Liver (tissue), 3 donors: ENCODE measurements at regions not wholly inside any gene's neighbourhood (a gene's known extent, or its start where the extent isn't known, plus 50 kb on each side); places are given as distances from the start of the nearest gene placed in this dataset.

Experiments used
- CTCF ChIP-seq: fragments of 150-350 bp; IDR thresholded peaks from 2 replicates; pipeline ENCODE4 v1.5.1; 2017; ENCODE audit warnings: improper control_type of control experiment, low read depth, low read length; ENCODE audit not compliant: missing input control
- EGR1 ChIP-seq, 2 donors: IDR thresholded peaks; 2 replicates each; pipeline ENCODE4 v1.6.1; 2016 to 2018; ENCODE audit warnings: antibody characterized with exemption in 2 of 2, low read depth in 2 of 2
- GABPA ChIP-seq, 2 donors: IDR thresholded peaks in 1 of 2; conservative IDR thresholded peaks in 1 of 2; 2 replicates each; pipeline ENCODE4 v1.6.1; 2016; ENCODE audit warnings: antibody characterized with exemption in 2 of 2, mild to moderate bottlenecking in 1 of 2, moderate library complexity in 1 of 2
- JUND ChIP-seq, 2 donors: IDR thresholded peaks; 2 replicates each; pipeline ENCODE4 v1.6.1; 2016; ENCODE audit warnings: antibody characterized with exemption in 2 of 2
- MAX ChIP-seq: IDR thresholded peaks from 2 replicates; pipeline ENCODE4 v1.6.1; 2016; ENCODE audit warnings: antibody characterized with exemption
- NR2F2 ChIP-seq: IDR thresholded peaks from 2 replicates; pipeline ENCODE4 v1.6.1; 2016; ENCODE audit warnings: antibody characterized with exemption
- REST ChIP-seq: IDR thresholded peaks from 2 replicates; pipeline ENCODE4 v1.6.1; 2016; ENCODE audit warnings: antibody characterized with exemption, mild to moderate bottlenecking
- SP1 ChIP-seq: IDR thresholded peaks from 2 replicates; pipeline ENCODE4 v1.6.1; 2018; ENCODE audit warnings: antibody characterized with exemption, mild to moderate bottlenecking
- TAF1 ChIP-seq: conservative IDR thresholded peaks from 2 replicates; pipeline ENCODE4 v1.6.1; 2016; ENCODE audit warnings: antibody characterized with exemption, mild to moderate bottlenecking
- YY1 ChIP-seq: IDR thresholded peaks from 2 replicates; pipeline ENCODE4 v1.6.1; 2016; ENCODE audit warnings: antibody characterized with exemption, mild to moderate bottlenecking
- ZBTB33 ChIP-seq: IDR thresholded peaks from 2 replicates; pipeline ENCODE4 v1.6.1; 2016; ENCODE audit warnings: antibody characterized with exemption
- donor health status: healthy.
- donor health status: healthy.

- no peak for TF ChIP-seq CTCF
- no peak for TF ChIP-seq NR2F2
- TF ChIP-seq GABPA (IDR thresholded peaks at IDR 0.05 in 1 of 2, conservative IDR thresholded peaks at IDR 0.05 in 1 of 2): no peak
- TF ChIP-seq SP1: no peak
- TF ChIP-seq TAF1: no peak
- TF ChIP-seq YY1: no peak
- no peak for TF ChIP-seq MAX
- no peak for TF ChIP-seq JUND (IDR thresholded peaks at IDR 0.05)
- TF ChIP-seq REST: no peak
- TF ChIP-seq EGR1 (IDR thresholded peaks at IDR 0.05; ENCODE audit: low read depth in 2 of 2): no peak
- no peak for TF ChIP-seq ZBTB33
Observed at GRCh38 chr5:114006582-114006981, 355.3 kb upstream of the KCNN2 start.
